ENCODE measurements at regions not wholly inside any gene's neighbourhood (a gene's known extent, or its start where the extent isn't known, plus 50 kb on each side); places are given as distances from the start of the nearest gene placed in this dataset.

DNA sequence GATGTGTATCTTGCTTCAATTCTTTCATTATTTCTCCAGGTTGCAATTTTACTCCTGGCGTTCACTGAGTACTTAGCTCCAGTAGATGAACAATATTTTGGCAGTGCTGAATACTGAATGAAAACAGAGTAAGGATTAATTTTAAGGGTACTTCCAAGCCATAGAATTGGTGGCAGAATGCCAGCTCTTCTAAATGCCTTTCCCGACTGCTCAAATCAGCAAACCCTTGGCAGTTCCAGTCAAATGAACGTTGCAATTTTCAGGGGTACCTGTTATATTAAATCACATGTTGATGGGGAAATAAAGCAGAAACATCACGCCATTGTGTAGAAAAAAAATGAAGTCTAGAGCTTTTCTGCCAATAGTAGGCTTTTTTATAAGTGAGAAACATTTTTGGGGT, 282.4 kb upstream of the RPS23 start:
- Histone ChIP-seq H3K4me2 (ENCODE audit: control insufficient read depth, insufficient read depth) (no peak overlapping the region), H3K4me1 (ENCODE audit: control insufficient read depth, insufficient read depth, low read length) (no peaks in the 10 kb centered on the region), H3K36me3 (ENCODE audit: control insufficient read depth in 2 of 2, insufficient read depth in 2 of 2, low read length in 1 of 2) (no peaks in the 10 kb centered on the region), H3K27ac (ENCODE audit: control insufficient read depth, insufficient read depth) (no peak overlapping the region), H2AFZ (ENCODE audit: control insufficient read depth, low read depth, low read length) (no peak overlapping the region), H4K20me1 (ENCODE audit: control insufficient read depth, insufficient read depth) (no peaks in the 10 kb centered on the region), H3K79me2 (ENCODE audit: control insufficient read depth, insufficient read depth, low read length) (no peaks in the 10 kb centered on the region), H3K9me3 (replicated peaks; ENCODE audit: control insufficient read depth, insufficient read depth, low read length) (no peaks in the 10 kb centered on the region), H3K27me3 (replicated peaks in 1 of 2; ENCODE audit: control insufficient read depth in 2 of 2, insufficient read depth in 2 of 2, low read length in 1 of 2) (no peaks in the 10 kb centered on the region), H3K4me3 (no peak overlapping the region), H3K9ac (ENCODE audit: control insufficient read depth, insufficient read depth, low read length) (no peak overlapping the region)
- WGBS (ENCODE audit: insufficient coverage, insufficient replicate concordance, low lambda C conversion rate, missing lambda C conversion rate): 44% methylated on average over 4 of the region's 4 CpGs
- ChIA-PET CTCF (interaction anchor here (0.7 kb wide), 1 partner anchor 1070 kb away, joined by 3 read pairs; no protein-coding TSS in a partner anchor), RAD21 (ENCODE audit: unreplicated experiment) (no interaction called here), POLR2A (no interaction called here), SMC1A (ENCODE audit: uncharacterized antibody, unreplicated experiment) (interaction anchor here (0.5 kb wide), 1 partner anchor 209 kb away, joined by 3 read pairs; no protein-coding TSS in a partner anchor)
- no TSS peak for BruUV-seq (replicated peaks)
- no peak for ATAC-seq
- no peak for TF ChIP-seq ZNF217 (IDR thresholded peaks at IDR 0.05)
- TF ChIP-seq SUPT20H (IDR thresholded peaks at IDR 0.05; ENCODE audit: borderline replicate concordance, control insufficient read depth, low read depth, low read length): no peak
- no peak for TF ChIP-seq NFYB (IDR thresholded peaks at IDR 0.05; ENCODE audit: insufficient read depth, low read depth, low read length)
- no peak for TF ChIP-seq SMC3 (IDR thresholded peaks at IDR 0.05; ENCODE audit: borderline replicate concordance, low read length)
- no peak for TF ChIP-seq YY1 (IDR thresholded peaks at IDR 0.05; ENCODE audit: low read depth, low read length)
- TF ChIP-seq E2F8 (IDR thresholded peaks at IDR 0.05; ENCODE audit: low read depth, partially characterized antibody): no peak
- no peak for TF ChIP-seq BACH1 (IDR thresholded peaks at IDR 0.05; ENCODE audit: borderline replicate concordance)
- TF ChIP-seq, protein P1, sequence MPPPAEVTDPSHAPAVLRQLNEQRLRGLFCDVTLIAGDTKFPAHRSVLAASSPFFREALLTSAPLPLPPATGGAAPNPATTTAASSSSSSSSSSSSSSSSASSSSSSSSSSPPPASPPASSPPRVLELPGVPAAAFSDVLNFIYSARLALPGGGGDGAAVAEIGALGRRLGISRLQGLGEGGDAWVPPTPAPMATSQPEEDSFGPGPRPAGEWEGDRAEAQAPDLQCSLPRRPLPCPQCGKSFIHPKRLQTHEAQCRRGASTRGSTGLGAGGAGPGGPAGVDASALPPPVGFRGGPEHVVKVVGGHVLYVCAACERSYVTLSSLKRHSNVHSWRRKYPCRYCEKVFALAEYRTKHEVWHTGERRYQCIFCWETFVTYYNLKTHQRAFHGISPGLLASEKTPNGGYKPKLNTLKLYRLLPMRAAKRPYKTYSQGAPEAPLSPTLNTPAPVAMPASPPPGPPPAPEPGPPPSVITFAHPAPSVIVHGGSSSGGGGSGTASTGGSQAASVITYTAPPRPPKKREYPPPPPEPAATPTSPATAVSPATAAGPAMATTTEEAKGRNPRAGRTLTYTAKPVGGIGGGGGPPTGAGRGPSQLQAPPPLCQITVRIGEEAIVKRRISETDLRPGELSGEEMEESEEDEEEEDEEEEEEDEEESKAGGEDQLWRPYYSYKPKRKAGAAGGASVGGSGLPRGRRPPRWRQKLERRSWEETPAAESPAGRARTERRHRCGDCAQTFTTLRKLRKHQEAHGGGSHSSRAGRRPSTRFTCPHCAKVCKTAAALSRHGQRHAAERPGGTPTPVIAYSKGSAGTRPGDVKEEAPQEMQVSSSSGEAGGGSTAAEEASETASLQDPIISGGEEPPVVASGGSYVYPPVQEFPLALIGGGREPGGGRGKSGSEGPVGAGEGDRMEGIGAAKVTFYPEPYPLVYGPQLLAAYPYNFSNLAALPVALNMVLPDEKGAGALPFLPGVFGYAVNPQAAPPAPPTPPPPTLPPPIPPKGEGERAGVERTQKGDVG (CRISPR knock-in tag; IDR thresholded peaks at IDR 0.05): no peak
- TF ChIP-seq ZNF207 (IDR thresholded peaks at IDR 0.05; ENCODE audit: borderline replicate concordance): no peak
- no peak for TF ChIP-seq RCOR1 (conservative IDR thresholded peaks at IDR 0.05; ENCODE audit: low read depth, low read length)
- TF ChIP-seq ZBED1 (IDR thresholded peaks at IDR 0.05; ENCODE audit: borderline replicate concordance): no peak
- TF ChIP-seq ZZZ3 (IDR thresholded peaks at IDR 0.05; ENCODE audit: control insufficient read depth, insufficient read length, low read depth): no peak
- no peak for TF ChIP-seq WRNIP1 (IDR thresholded peaks at IDR 0.05; ENCODE audit: borderline replicate concordance, low read depth, low read length)
- no peak for TF ChIP-seq SPI1 (IDR thresholded peaks at IDR 0.05; ENCODE audit: borderline replicate concordance, insufficient read depth, low read depth, low read length)
- TF ChIP-seq TCF12 (IDR thresholded peaks at IDR 0.05; ENCODE audit: low read depth, low read length): no peak
- TF ChIP-seq, protein P2, sequence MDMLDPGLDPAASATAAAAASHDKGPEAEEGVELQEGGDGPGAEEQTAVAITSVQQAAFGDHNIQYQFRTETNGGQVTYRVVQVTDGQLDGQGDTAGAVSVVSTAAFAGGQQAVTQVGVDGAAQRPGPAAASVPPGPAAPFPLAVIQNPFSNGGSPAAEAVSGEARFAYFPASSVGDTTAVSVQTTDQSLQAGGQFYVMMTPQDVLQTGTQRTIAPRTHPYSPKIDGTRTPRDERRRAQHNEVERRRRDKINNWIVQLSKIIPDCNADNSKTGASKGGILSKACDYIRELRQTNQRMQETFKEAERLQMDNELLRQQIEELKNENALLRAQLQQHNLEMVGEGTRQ (IDR thresholded peaks at IDR 0.05; ENCODE audit: borderline replicate concordance, low read depth, low read length): no peak
- TF ChIP-seq JUND (IDR thresholded peaks at IDR 0.05; ENCODE audit: low read depth, low read length): no peak
- no peak for TF ChIP-seq IKZF1 (conservative IDR thresholded peaks at IDR 0.05)
- no peak for TF ChIP-seq SUZ12 (IDR thresholded peaks at IDR 0.05; ENCODE audit: unreplicated experiment)
- intact Hi-C loops (cut with micrococcal nuclease; ENCODE audit: unreplicated experiment): no loop called here
- FAIRE-seq: no peak
- in situ Hi-C loops (cut with MboI): no loop called here
- DNase-seq (ENCODE audit: low read depth, low spot score): no peak

Measured in GM12878 (cell line).